HS-27A (cell line): ENCODE measurements at regions not wholly inside any gene's neighbourhood (a gene's known extent, or its start where the extent isn't known, plus 50 kb on each side); places are given as distances from the start of the nearest gene placed in this dataset.
"Not testable (repeated sequence)": the region's sequence is repeated elsewhere in the genome, so short reads cannot be mapped to it uniquely, and the experiment has no call there.

Source experiments
- DNase-seq: peaks from one replicate; pipeline ENCODE4 v3.0.0-alpha.2; 2012; ENCODE audit warnings: low read depth, missing footprints

DNA sequence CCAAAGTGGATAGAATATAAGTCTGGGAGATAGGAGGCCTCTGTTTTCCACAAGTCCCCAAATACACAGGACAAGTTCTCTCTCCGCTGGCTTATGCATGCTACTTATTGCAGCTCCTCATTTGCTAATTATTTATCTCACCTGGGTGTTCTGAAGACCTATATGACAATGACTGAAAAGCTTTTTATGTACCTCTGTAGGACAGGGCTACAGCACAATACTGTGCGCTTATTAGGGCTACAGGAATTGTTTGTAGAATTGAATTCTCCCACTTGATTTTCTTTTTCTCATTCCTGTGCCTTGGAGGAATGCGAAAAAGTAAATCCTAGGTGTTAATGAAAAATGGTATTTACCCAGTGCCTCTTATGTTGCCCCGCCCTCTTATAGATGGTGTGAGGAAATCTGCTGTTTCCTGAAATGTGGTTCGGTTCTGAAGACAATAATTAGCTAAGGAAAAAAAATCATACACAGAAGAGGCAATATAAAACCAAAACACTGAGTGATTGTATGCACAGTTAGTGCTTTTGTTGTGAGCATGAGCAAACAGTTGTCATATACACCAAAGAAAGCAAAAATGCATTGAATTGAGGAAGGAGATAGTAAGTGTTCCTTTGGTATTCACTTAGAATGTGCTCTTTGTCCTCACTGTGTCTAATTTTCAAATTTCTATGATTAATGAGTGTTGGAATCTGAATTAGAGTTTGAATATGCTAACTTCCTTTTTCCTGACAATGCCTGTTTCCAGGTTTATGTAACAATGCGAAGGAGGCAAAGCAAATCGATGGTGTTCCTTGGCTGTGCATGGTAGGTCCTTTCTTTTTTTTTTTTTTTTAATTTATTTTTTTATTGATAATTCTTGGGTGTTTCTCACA lies 78.7 kb upstream of the PNPT1 start:
- no peak for DNase-seq

DNA sequence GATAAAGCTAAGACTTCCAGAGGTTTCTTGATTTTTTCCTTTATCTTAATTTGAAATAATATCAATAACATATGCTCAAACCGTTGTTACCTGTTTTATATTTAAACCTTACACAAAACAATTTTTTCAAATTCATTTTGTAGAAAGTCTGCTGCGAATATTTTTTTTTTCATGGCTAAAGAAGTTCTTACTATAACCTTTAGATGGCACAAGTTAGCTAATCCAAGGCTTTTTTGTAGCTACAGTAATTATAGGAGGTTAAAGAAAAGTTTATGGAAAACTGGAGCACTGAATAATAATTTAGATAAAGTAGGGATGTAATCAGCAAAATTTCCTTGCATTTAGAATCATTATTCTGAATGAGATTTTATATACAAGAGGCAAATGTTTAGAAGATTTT lies 78.0 kb upstream of the PNPT1 start:
- DNase-seq = no peak

DNA sequence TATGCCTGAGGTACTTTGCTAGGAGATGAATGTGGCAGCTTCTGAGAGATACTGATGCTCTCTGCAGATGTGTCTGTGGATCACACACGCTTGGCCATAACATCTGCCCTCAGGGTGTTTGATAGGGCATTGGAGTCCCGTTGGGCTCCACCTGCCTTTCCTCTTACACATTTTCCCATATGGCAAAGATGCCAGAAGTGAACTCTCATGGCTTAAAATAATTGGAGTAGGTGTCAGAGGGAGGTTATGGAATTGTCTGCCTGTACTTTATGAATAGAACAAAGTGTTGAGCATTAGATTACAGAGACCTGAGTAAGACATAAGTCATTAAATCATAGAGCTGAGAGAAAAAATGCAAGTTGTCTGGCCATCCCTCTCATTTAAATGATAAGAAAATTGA lies 75.3 kb upstream of the PNPT1 start:
- no peak for DNase-seq

DNA sequence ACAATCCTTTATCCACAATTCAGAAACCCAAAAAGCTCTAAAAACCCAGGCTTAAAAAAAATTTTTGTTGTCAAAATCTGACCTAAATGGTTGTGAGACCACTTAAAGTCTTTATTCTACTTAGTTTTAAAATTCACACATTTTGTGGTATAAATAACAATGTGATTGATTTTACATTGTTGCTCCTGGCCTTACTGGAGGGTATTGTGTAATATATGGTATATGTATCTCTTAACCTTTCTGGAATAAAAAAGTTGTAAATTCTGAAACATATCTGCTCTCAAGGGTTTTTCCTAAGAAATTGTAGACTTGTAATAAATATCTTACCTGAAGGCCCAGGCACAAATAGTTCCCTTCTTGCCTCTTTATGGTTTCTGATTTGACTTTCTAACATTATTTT lies 73.3 kb upstream of the PNPT1 start:
- DNase-seq = no peak

DNA sequence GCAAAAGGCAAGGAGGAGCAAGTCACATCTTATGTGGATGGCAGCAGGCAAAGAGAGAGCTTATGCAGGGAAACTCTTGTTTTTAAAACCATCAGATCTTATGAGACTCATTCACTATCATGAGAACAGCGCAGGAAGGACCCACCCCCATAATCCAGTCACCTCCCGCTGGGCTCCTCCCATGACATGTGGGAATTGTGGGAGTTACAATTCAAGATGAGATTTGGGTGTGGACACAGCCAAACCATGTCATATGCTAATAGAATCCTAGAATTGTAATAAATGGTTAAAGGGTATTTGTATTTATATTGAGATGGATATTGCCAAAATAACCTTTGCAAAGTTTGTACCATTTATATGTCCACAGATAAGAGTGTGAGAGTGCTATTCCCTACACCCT lies 72.1 kb upstream of the PNPT1 start:
- DNase-seq = not testable (repeated sequence)

DNA sequence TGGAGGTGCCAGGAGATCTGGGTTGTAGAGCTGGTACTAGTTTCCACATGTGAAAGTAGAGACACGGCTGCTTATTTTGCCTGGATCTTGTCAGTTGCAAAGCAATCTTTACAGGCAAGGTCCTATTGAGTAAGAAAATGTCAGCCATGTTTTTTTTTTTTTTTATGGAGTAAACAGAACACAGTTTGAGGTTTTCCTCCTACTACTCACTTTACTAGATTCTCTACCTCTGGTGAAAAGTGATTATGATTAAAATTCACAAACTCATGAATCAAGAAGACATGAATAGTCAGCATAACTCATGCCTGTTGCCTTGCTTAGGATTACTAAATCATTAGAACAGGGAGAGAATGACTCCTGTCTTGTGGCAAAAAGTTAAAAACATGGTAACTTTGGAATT lies 70.1 kb upstream of the PNPT1 start:
- DNase-seq = no peak

DNA sequence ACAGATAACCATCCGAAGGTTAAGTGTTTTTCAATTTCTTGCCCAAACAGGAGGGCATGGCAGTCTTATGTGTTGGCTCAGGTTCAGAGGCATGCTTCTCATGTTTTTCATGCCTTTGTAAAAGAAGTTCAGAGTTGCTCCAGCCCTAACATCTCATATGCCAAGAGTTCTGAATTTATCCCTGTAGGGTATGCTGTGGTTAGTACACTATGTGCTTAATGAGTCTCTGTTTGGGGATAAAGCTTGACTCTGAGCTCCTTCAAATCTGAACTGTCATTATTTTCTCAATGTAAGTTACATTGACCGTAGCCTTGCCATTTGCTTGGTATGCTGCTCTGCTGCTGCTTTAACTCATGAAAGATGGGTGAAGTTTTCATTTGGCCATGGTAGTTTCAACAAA lies 67.9 kb upstream of the PNPT1 start:
- DNase-seq = no peak

DNA sequence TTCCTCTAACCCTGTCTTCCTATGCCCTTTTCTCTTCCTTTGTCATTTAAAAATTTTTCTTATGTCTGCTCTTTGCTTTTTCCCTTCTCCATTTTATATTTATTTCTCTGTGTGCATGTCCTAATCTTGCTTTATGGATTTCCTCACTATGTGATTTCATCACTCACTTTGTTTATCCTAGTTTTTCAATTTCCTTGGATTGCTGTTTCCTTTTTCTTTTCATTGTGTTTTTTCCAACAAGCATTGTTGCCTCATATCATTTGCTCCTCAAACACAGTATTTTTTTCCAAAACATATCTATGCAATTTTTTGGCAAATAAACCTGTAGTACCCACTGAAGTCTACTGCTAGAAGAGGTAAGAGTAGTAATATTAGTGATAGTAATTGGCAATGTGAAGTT lies 67.4 kb upstream of the PNPT1 start:
- DNase-seq = no peak

DNA sequence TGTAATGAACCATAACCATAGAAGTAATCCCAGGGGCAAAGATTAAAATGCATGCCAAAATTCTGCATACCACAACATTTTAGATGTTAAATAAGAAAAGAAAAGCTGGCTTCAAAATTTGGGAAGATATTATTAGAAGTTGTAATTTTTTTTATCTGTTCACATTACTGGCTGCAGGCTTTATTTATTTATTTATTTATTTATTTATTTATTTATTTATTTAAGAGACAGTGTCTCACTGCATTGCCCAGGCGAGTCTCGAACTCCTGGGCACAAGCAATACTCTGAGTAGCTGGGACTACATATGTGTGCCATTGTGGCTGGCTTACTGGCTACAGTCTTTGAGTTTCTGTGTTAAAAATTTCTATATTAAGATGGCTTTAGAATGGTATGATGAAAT lies 66.5 kb upstream of the PNPT1 start:
- no peak for DNase-seq

DNA sequence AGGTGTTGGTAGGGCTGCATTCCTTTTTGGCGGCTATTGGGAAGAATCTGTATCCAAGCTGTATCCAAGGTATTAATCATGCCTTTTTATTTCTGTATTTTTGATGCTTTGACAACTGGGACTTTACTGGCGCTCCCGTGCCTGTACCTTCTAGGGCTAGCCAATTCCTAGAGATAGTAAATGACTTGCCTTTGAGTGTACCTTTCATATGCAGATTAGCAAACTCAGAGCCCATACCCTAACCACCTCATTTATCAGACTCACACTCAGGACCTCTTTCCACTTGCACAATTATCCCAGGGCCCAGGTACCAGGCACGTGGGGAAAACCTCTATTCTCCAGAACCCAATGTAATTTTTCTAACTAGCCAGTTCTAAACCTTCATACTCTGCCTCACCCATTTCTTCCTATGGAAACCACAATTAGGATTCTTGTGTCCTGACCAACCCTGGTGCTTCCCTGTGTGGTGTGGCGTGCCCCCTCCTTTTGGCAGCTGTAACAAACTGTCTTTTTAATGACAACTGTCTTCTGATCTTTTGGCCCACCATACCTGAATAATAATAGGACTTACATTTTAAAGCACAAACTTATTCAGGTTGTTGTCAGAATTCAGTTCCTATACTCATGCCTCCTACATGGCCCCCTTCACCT lies 65.8 kb upstream of the PNPT1 start:
- DNase-seq = no peak

DNA sequence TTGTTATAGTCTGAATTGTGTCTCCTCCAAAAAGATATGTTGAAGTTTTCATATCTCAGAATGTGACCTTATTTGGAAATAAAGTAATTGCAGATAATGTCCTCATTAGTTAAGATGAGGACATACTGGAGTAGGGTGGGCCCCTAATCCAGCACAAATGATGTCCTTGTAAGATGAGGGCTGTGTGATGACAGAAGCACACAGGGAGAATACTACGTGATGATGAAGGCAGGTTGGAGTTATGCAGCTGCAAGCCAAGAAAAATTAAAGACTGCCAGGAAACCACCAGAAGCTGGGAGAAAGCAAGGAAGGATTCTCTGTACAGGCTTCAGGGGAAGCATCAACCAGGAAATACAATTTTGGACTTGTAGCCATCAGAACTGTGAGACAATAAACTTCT lies 58.3 kb upstream of the PNPT1 start:
- DNase-seq = no peak

DNA sequence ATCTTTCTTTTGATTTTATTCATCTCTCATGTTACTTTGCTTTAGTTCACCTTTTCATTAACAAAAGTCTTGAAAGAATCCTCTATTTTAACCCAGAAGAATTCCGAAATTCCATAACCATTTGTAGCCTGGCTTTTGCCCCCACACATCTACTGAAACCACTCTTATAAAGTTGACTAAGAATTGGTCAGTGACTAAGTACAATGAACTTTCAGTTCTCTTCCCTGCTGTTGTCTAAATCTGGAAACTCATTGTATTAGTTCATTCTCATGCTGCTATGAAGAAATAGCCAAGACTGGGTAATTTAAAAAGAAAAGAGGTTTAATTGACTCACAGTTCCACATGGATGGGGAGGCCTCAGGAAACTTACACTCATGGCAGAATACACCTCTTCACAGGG lies 49.9 kb upstream of the PNPT1 start:
- DNase-seq = no peak
